ENCODE measurements at regions not wholly inside any gene's neighbourhood (a gene's known extent, or its start where the extent isn't known, plus 50 kb on each side); places are given as distances from the start of the nearest gene placed in this dataset.

DNA sequence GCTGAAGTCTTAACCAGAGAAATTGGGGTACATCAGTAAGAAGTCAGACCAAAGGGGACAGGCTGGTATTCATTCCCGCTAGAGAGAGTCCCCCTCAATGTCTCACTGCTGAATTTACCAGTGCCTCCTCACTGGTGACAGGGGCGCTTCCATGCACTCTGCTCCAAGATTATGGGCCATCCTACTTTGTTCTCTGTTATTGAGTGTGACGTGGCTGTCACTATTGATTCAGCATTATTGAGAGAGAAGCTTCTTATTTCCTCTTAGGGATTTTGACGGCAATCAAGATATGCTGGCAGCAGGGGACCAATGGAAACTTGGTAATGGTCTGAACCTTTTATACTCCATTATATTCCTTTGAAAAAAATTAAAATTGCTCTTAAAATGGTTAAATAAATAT is 118.6 kb downstream of the SYF2 start:
- H3K18ac ChIP-seq (ENCODE audit: low read length): no peak overlapping the region
- WGBS (ENCODE audit: extremely low coverage, insufficient coverage, low lambda C conversion rate): no CpG with 5 or more reads among the region's 4 CpGs
- H3K23ac ChIP-seq (ENCODE audit: low read length): no peak overlapping the region
- H2AK5ac ChIP-seq (ENCODE audit: low read length): no peak overlapping the region
- no peak overlapping the region for H4K8ac ChIP-seq (ENCODE audit: low read depth, low read length)
- H3K79me1 ChIP-seq (ENCODE audit: low read length): no peaks in the 10 kb centered on the region
- H2BK5ac ChIP-seq (ENCODE audit: low read length): no peak overlapping the region
- no peak overlapping the region for H3K4me2 ChIP-seq (ENCODE audit: low read length)
- H3K79me2 ChIP-seq (ENCODE audit: control insufficient read depth, insufficient read depth, low read length): no peaks in the 10 kb centered on the region
- no peaks in the 10 kb centered on the region for H3K27me3 ChIP-seq (ENCODE audit: insufficient read depth, low read length, poor library complexity)
- H4K5ac ChIP-seq (ENCODE audit: low read length): no peak overlapping the region
- no peak overlapping the region for H3K4me3 ChIP-seq (ENCODE audit: low read length)
- H2BK15ac ChIP-seq (replicated peaks; ENCODE audit: low read depth): no peak overlapping the region
- no peak overlapping the region for H3K27ac ChIP-seq (ENCODE audit: low read depth, low read length)
- H3K36me3 ChIP-seq (ENCODE audit: control insufficient read depth, insufficient read depth, low read length): no peaks in the 10 kb centered on the region
- no peak overlapping the region for H3K9ac ChIP-seq (ENCODE audit: low read length)
- no peak for DNase-seq
- H3K4me1 ChIP-seq (ENCODE audit: control insufficient read depth, low read depth, low read length): no peaks in the 10 kb centered on the region
- no peak overlapping the region for H3K56ac ChIP-seq (ENCODE audit: low read length)
- H3K4ac ChIP-seq (ENCODE audit: low read depth, low read length): no peak overlapping the region
- H2BK120ac ChIP-seq (ENCODE audit: low read depth, low read length): no peak overlapping the region

DNA sequence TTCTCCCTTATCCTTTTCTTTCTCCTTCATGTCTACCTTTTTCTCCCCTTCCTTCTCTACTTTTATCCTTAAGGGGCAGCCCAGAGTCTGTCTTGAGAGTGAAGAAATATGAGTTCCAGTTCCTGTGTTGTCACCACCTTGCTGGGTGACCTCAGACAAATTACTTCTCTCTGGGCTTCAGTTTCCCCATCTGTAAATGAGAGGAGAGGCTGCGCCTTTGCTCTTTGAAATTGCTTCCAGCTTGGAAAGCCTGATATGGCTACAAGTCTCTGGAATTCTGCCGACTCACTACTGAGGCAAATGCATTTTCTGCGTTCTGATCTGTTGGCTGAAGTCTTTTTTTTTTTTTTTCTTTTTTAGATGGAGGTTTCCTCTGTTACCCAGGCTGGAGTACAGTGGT is 119.2 kb downstream of the SYF2 start:
- no peak overlapping the region for H2AK5ac ChIP-seq (ENCODE audit: low read length)

DNA sequence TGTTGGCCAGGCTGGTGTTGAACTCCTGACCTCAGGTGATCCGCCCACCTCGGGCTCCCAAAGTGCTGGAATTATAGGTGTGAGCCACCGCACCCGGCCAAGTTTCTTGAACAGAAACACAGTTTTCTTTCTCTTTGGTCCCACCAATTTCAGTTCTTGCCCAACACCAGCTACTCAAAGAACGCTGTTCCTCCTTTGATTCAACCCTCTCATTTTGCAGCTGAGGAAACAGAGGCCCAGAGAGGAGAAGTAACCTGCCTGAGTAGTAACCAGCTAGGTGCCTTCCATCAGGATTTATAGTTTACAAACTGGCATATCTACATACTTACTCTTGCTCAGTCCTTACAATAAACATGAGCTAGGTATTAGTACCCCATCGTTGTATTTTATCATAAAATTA is 119.9 kb downstream of the SYF2 start:
- no peaks in the 10 kb centered on the region for H3K4me1 ChIP-seq (ENCODE audit: control insufficient read depth, low read depth, low read length)
- no peak overlapping the region for H3K4me2 ChIP-seq (ENCODE audit: low read length)
- no peak overlapping the region for H3K27ac ChIP-seq (ENCODE audit: low read depth, low read length)
- H2BK5ac ChIP-seq (ENCODE audit: low read length): no peak overlapping the region
- WGBS (ENCODE audit: extremely low coverage, insufficient coverage, low lambda C conversion rate): no CpG with 5 or more reads among the region's 6 CpGs
- H2BK15ac ChIP-seq (replicated peaks; ENCODE audit: low read depth): no peak overlapping the region
- no peaks in the 10 kb centered on the region for H3K36me3 ChIP-seq (ENCODE audit: control insufficient read depth, insufficient read depth, low read length)
- no peak overlapping the region for H3K18ac ChIP-seq (ENCODE audit: low read length)
- H4K5ac ChIP-seq (ENCODE audit: low read length): no peak overlapping the region
- H3K23ac ChIP-seq (ENCODE audit: low read length): no peak overlapping the region
- no peaks in the 10 kb centered on the region for H3K27me3 ChIP-seq (ENCODE audit: insufficient read depth, low read length, poor library complexity)
- no peak overlapping the region for H4K8ac ChIP-seq (ENCODE audit: low read depth, low read length)
- H3K4ac ChIP-seq (ENCODE audit: low read depth, low read length): no peak overlapping the region
- H3K79me2 ChIP-seq (ENCODE audit: control insufficient read depth, insufficient read depth, low read length): no peaks in the 10 kb centered on the region
- DNase-seq: no peak
- no peaks in the 10 kb centered on the region for H3K79me1 ChIP-seq (ENCODE audit: low read length)
- no peak overlapping the region for H3K4me3 ChIP-seq (ENCODE audit: low read length)
- no peak overlapping the region for H3K56ac ChIP-seq (ENCODE audit: low read length)
- no peak overlapping the region for H2AK5ac ChIP-seq (ENCODE audit: low read length)
- H3K9ac ChIP-seq (ENCODE audit: low read length): no peak overlapping the region
- no peak overlapping the region for H2BK120ac ChIP-seq (ENCODE audit: low read depth, low read length)

More for the DNA sequence above, 119.2 kb downstream of the SYF2 start:
- H3K56ac ChIP-seq (ENCODE audit: low read length): no peak overlapping the region
- no peak overlapping the region for H3K4ac ChIP-seq (ENCODE audit: low read depth, low read length)
- H3K79me2 ChIP-seq (ENCODE audit: control insufficient read depth, insufficient read depth, low read length): no peaks in the 10 kb centered on the region
- H4K5ac ChIP-seq (ENCODE audit: low read length): no peak overlapping the region
- H3K23ac ChIP-seq (ENCODE audit: low read length): no peak overlapping the region
- H3K18ac ChIP-seq (ENCODE audit: low read length): no peak overlapping the region
- H3K79me1 ChIP-seq (ENCODE audit: low read length): no peaks in the 10 kb centered on the region
- no peak for DNase-seq
- H3K4me2 ChIP-seq (ENCODE audit: low read length): no peak overlapping the region
- H4K8ac ChIP-seq (ENCODE audit: low read depth, low read length): no peak overlapping the region
- H2BK120ac ChIP-seq (ENCODE audit: low read depth, low read length): no peak overlapping the region
- H2BK5ac ChIP-seq (ENCODE audit: low read length): no peak overlapping the region
- no peak overlapping the region for H2BK15ac ChIP-seq (replicated peaks; ENCODE audit: low read depth)
- no peak overlapping the region for H3K4me3 ChIP-seq (ENCODE audit: low read length)
- H3K4me1 ChIP-seq (ENCODE audit: control insufficient read depth, low read depth, low read length): no peaks in the 10 kb centered on the region
- H3K36me3 ChIP-seq (ENCODE audit: control insufficient read depth, insufficient read depth, low read length): no peaks in the 10 kb centered on the region
- no peak overlapping the region for H3K27ac ChIP-seq (ENCODE audit: low read depth, low read length)
- H3K27me3 ChIP-seq (ENCODE audit: insufficient read depth, low read length, poor library complexity): no peaks in the 10 kb centered on the region
- WGBS (ENCODE audit: extremely low coverage, insufficient coverage, low lambda C conversion rate): no CpG with 5 or more reads among the region's 3 CpGs
- no peak overlapping the region for H3K9ac ChIP-seq (ENCODE audit: low read length)

DNA sequence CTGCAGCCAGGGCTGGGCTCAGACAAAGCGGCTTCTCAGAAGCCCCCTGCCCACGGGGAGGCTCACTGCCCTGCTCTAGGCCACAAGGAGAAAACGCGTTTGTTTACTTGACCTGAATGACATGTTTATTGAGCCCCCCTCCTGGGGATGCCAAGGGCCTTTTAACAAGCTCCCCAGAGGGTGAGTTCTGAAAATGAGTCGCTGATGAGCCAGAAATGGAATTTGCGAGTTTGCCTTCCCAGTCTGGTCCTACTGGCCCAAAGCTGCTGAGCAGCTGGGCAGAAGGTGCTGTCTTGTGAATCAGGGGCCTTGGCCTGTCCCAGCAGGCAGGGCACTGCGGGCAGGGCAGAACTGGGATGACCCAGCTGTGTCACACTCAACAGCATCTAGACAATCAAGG is 120.6 kb downstream of the SYF2 start:
- H3K4me2 ChIP-seq (ENCODE audit: low read length): no peak overlapping the region
- H3K79me1 ChIP-seq (ENCODE audit: low read length): no peaks in the 10 kb centered on the region
- no CpG with 5 or more reads among the region's 7 CpGs for WGBS (ENCODE audit: extremely low coverage, insufficient coverage, low lambda C conversion rate)
- no peak overlapping the region for H3K56ac ChIP-seq (ENCODE audit: low read length)
- H3K27me3 ChIP-seq (ENCODE audit: insufficient read depth, low read length, poor library complexity): no peaks in the 10 kb centered on the region
- no peak overlapping the region for H2BK5ac ChIP-seq (ENCODE audit: low read length)
- H3K18ac ChIP-seq (ENCODE audit: low read length): no peak overlapping the region
- H3K9ac ChIP-seq (ENCODE audit: low read length): no peak overlapping the region
- H2BK120ac ChIP-seq (ENCODE audit: low read depth, low read length): no peak overlapping the region
- H2BK15ac ChIP-seq (replicated peaks; ENCODE audit: low read depth): no peak overlapping the region
- H3K4me3 ChIP-seq (ENCODE audit: low read length): no peak overlapping the region
- no peaks in the 10 kb centered on the region for H3K36me3 ChIP-seq (ENCODE audit: control insufficient read depth, insufficient read depth, low read length)
- no peak overlapping the region for H3K23ac ChIP-seq (ENCODE audit: low read length)
- no peak overlapping the region for H3K27ac ChIP-seq (ENCODE audit: low read depth, low read length)
- no peak overlapping the region for H2AK5ac ChIP-seq (ENCODE audit: low read length)
- no peaks in the 10 kb centered on the region for H3K4me1 ChIP-seq (ENCODE audit: control insufficient read depth, low read depth, low read length)
- no peaks in the 10 kb centered on the region for H3K79me2 ChIP-seq (ENCODE audit: control insufficient read depth, insufficient read depth, low read length)
- DNase-seq: no peak
- H4K8ac ChIP-seq (ENCODE audit: low read depth, low read length): no peak overlapping the region
- no peak overlapping the region for H3K4ac ChIP-seq (ENCODE audit: low read depth, low read length)
- no peak overlapping the region for H4K5ac ChIP-seq (ENCODE audit: low read length)

DNA sequence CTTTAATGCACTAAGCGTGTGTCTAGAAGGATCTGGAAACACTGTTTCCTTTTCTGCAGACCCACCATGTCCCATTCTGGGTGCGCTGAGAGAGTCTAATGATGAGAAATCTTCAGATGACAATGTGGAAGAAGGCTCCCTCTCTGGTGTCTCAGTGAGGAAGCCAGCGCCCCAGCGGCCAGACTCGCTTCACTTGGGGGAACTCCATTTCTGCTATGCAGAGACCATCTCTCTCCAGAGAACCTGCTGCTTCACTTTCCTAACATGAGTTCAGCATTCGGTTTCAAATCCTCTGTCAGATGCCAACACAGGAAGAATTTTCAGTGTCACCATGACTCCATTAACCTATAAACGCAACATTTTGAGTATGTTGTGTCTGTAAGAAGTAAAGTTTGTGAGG is 121.8 kb downstream of the SYF2 start:
- H4K8ac ChIP-seq (ENCODE audit: low read depth, low read length): no peak overlapping the region
- no peak overlapping the region for H2BK15ac ChIP-seq (replicated peaks; ENCODE audit: low read depth)
- H3K23ac ChIP-seq (ENCODE audit: low read length): no peak overlapping the region
- WGBS (ENCODE audit: extremely low coverage, insufficient coverage, low lambda C conversion rate): no CpG with 5 or more reads among the region's 7 CpGs
- no peak overlapping the region for H2BK120ac ChIP-seq (ENCODE audit: low read depth, low read length)
- no peak overlapping the region for H3K4ac ChIP-seq (ENCODE audit: low read depth, low read length)
- H2AK5ac ChIP-seq (ENCODE audit: low read length): no peak overlapping the region
- H2BK5ac ChIP-seq (ENCODE audit: low read length): no peak overlapping the region
- no peaks in the 10 kb centered on the region for H3K36me3 ChIP-seq (ENCODE audit: control insufficient read depth, insufficient read depth, low read length)
- H3K27me3 ChIP-seq (ENCODE audit: insufficient read depth, low read length, poor library complexity): no peaks in the 10 kb centered on the region
- no peaks in the 10 kb centered on the region for H3K79me2 ChIP-seq (ENCODE audit: control insufficient read depth, insufficient read depth, low read length)
- H3K27ac ChIP-seq (ENCODE audit: low read depth, low read length): no peak overlapping the region
- no peak overlapping the region for H3K18ac ChIP-seq (ENCODE audit: low read length)
- no peaks in the 10 kb centered on the region for H3K4me1 ChIP-seq (ENCODE audit: control insufficient read depth, low read depth, low read length)
- H3K56ac ChIP-seq (ENCODE audit: low read length): no peak overlapping the region
- no peak overlapping the region for H3K4me3 ChIP-seq (ENCODE audit: low read length)
- DNase-seq: no peak
- no peaks in the 10 kb centered on the region for H3K79me1 ChIP-seq (ENCODE audit: low read length)
- no peak overlapping the region for H3K4me2 ChIP-seq (ENCODE audit: low read length)
- H4K5ac ChIP-seq (ENCODE audit: low read length): no peak overlapping the region
- H3K9ac ChIP-seq (ENCODE audit: low read length): no peak overlapping the region

DNA sequence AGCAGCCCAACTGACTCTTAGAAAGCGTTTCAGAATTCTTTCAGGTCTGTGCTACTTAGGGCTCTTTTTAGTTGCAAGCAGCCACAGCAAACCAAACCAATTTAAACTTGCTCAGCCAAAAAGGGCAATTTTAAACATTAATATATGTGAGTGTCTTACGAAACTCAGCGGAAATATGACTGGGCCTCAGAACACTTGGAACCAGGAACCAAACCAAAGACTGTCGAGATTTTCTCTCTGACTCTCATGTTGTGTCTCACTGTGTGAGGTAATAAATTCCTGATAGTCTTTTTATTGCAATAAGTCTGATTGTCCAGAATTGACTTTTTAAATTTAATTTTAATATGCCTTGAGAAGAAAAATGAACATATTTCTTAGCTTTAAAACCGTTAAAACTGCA is 122.3 kb downstream of the SYF2 start:
- Histone ChIP-seq H3K4me1 (ENCODE audit: control insufficient read depth, low read depth, low read length) (no peaks in the 10 kb centered on the region), H3K27ac (ENCODE audit: low read depth, low read length) (no peak overlapping the region), H3K9ac (ENCODE audit: low read length) (no peak overlapping the region), H3K4me2 (ENCODE audit: low read length) (no peak overlapping the region), H4K8ac (ENCODE audit: low read depth, low read length) (no peak overlapping the region), H3K4me3 (ENCODE audit: low read length) (no peak overlapping the region), H2BK120ac (ENCODE audit: low read depth, low read length) (no peak overlapping the region), H3K23ac (ENCODE audit: low read length) (no peak overlapping the region), H3K27me3 (ENCODE audit: insufficient read depth, low read length, poor library complexity) (no peaks in the 10 kb centered on the region), H3K79me2 (ENCODE audit: control insufficient read depth, insufficient read depth, low read length) (no peaks in the 10 kb centered on the region), H2BK5ac (ENCODE audit: low read length) (no peak overlapping the region), H3K36me3 (ENCODE audit: control insufficient read depth, insufficient read depth, low read length) (no peaks in the 10 kb centered on the region), H4K5ac (ENCODE audit: low read length) (no peak overlapping the region), H3K79me1 (ENCODE audit: low read length) (no peaks in the 10 kb centered on the region), H3K18ac (ENCODE audit: low read length) (no peak overlapping the region), H2AK5ac (ENCODE audit: low read length) (no peak overlapping the region), H3K4ac (ENCODE audit: low read depth, low read length) (no peak overlapping the region), H3K56ac (ENCODE audit: low read length) (no peak overlapping the region), H2BK15ac (replicated peaks; ENCODE audit: low read depth) (no peak overlapping the region)
- no CpG with 5 or more reads among the region's 5 CpGs for WGBS (ENCODE audit: extremely low coverage, insufficient coverage, low lambda C conversion rate)
- DNase-seq: no peak
